ENCODE measurements at regions not wholly inside any gene's neighbourhood (a gene's known extent, or its start where the extent isn't known, plus 50 kb on each side); places are given as distances from the start of the nearest gene placed in this dataset.

- TF ChIP-seq CTCF (optimal IDR thresholded peaks at IDR 0.05 in 1 of 3, IDR thresholded peaks at IDR 0.05 in 1 of 3, conservative IDR thresholded peaks at IDR 0.05 in 1 of 3; ENCODE audit: extremely low read depth in 1 of 3, insufficient read depth in 2 of 3, low read length in 3 of 3) (no peak), EZH2 (IDR thresholded peaks at IDR 0.05; ENCODE audit: low read length) (no peak)
Measured at GRCh38 chr18:65620076-65620696, 130.6 kb upstream of the CDH7 start.

Data from keratinocyte (primary cell).